GM23338 (cell line): ENCODE measurements at regions not wholly inside any gene's neighbourhood (a gene's known extent, or its start where the extent isn't known, plus 50 kb on each side); places are given as distances from the start of the nearest gene placed in this dataset.

Source experiments
- ATAC-seq: fragments of 200-7000 bp; cut with Tn5 transposase; 3 replicates; pipeline ENCODE4 v1.9.1; 2020
- DNase-seq: peaks from one replicate; pipeline ENCODE4 v3.0.0-alpha.2; 2015; ENCODE audit warnings: low spot score
- H2AFZ ChIP-seq: fragments of 200-600 bp; sonication (generic); 2 replicates; pipeline ENCODE4 v1.8.0; 2016; ENCODE audit warnings: antibody characterized with exemption, mild to moderate bottlenecking, moderate library complexity
- H3F3A ChIP-seq: fragments of 200-600 bp; sonication (generic); replicated peaks from 2 replicates; pipeline ENCODE4 v1.8.0; 2017; ENCODE audit warnings: antibody characterized with exemption, mixed run types, low read depth
- H3K27ac ChIP-seq: fragments of 200-600 bp; sonication (generic); 2 replicates; pipeline ENCODE4 v1.6.1; 2016; ENCODE audit warnings: low read depth
- H3K27me3 ChIP-seq: fragments of 200-600 bp; sonication (generic); 2 replicates; pipeline ENCODE4 v1.8.0; 2016; ENCODE audit warnings: mild to moderate bottlenecking, mixed run types, moderate library complexity; ENCODE audit not compliant: insufficient read depth
- H3K36me3 ChIP-seq: fragments of 200-600 bp; sonication (generic); 2 replicates; pipeline ENCODE4 v1.8.0; 2016; ENCODE audit warnings: mild to moderate bottlenecking; ENCODE audit not compliant: insufficient read depth
- H3K4me1 ChIP-seq: fragments of 200-600 bp; sonication (generic); 2 replicates; pipeline ENCODE4 v1.8.0; 2016; ENCODE audit warnings: mild to moderate bottlenecking, moderate library complexity; ENCODE audit not compliant: insufficient read depth
- H3K4me2 ChIP-seq: fragments of 200-600 bp; sonication (generic); 2 replicates; pipeline ENCODE4 v1.7.1; 2017; ENCODE audit warnings: mixed run types
- H3K4me3 ChIP-seq: fragments of 200-600 bp; sonication (generic); 2 replicates; pipeline ENCODE4 v1.6.1; 2016; ENCODE audit warnings: mixed run types
- H3K79me2 ChIP-seq: fragments of 200-600 bp; sonication (generic); replicated peaks from 2 replicates; pipeline ENCODE4 v1.8.0; 2017; ENCODE audit warnings: mild to moderate bottlenecking; ENCODE audit not compliant: insufficient read depth
- H3K9me2 ChIP-seq: fragments of 200-600 bp; sonication (generic); 2 replicates; pipeline ENCODE4 v1.8.0; 2017; ENCODE audit not compliant: insufficient read depth
- H4K20me1 ChIP-seq: fragments of 200-600 bp; sonication (generic); replicated peaks from 2 replicates; pipeline ENCODE4 v1.8.0; 2017; ENCODE audit warnings: mild to moderate bottlenecking; ENCODE audit not compliant: insufficient read depth
- H3K27ac Mint-ChIP-seq: 2 replicates; pipeline ENCODE4 v1.8.0; 2020; ENCODE audit warnings: inconsistent platforms, mild to moderate bottlenecking, moderate library complexity, mixed read lengths
- H3K27me3 Mint-ChIP-seq: 3 replicates; pipeline ENCODE4 v1.8.0; 2022; ENCODE audit warnings: low read depth, mild to moderate bottlenecking, moderate library complexity, mixed read lengths, inconsistent platforms; ENCODE audit not compliant: insufficient read depth, poor library complexity
- H3K36me3 Mint-ChIP-seq: 3 replicates; pipeline ENCODE4 v1.8.0; 2021; ENCODE audit warnings: low read depth, mild to moderate bottlenecking, inconsistent platforms, moderate library complexity, mixed read lengths
- H3K4me1 Mint-ChIP-seq: 3 replicates; pipeline ENCODE4 v1.8.0; 2020; ENCODE audit warnings: mild to moderate bottlenecking, inconsistent platforms, mixed read lengths
- H3K4me3 Mint-ChIP-seq: 3 replicates; pipeline ENCODE4 v1.8.0; 2021; ENCODE audit warnings: moderate library complexity, mild to moderate bottlenecking, inconsistent platforms, mixed read lengths
- H3K9me3 Mint-ChIP-seq: 3 replicates; pipeline ENCODE4 v1.8.0; 2020; ENCODE audit warnings: moderate library complexity, mild to moderate bottlenecking, inconsistent platforms, mixed read lengths
- CREB1 ChIP-seq: fragments of 250-450 bp; sonication (Bioruptor Pico); IDR thresholded peaks from 2 replicates; pipeline ENCODE4 v1.5.0; 2020; ENCODE audit warnings: low read depth, mild to moderate bottlenecking, moderate library complexity
- EZH2 ChIP-seq: fragments of 200-600 bp; sonication (generic); IDR thresholded peaks from one replicate; pipeline ENCODE4 v1.8.0; 2017; ENCODE audit warnings: antibody characterized with exemption, mild to moderate bottlenecking, low read depth; ENCODE audit not compliant: unreplicated experiment
- EZH2phosphoT487 ChIP-seq: fragments of 200-600 bp; sonication (generic); IDR thresholded peaks from one replicate; pipeline ENCODE4 v1.8.1; 2018; ENCODE audit warnings: antibody characterized with exemption; ENCODE audit not compliant: unreplicated experiment
- JUNB ChIP-seq: IDR thresholded peaks from one replicate; pipeline ENCODE4 v1.6.1; 2016; ENCODE audit warnings: antibody characterized with exemption; ENCODE audit not compliant: unreplicated experiment
- NANOG ChIP-seq: IDR thresholded peaks from 2 replicates; pipeline ENCODE4 v1.6.1; 2016; ENCODE audit warnings: antibody characterized with exemption, borderline replicate concordance
- POLR2AphosphoS5 ChIP-seq: IDR thresholded peaks from 2 replicates; pipeline ENCODE4 v1.6.1; 2016; ENCODE audit warnings: antibody characterized with exemption, low read depth
- STAT1 ChIP-seq: IDR thresholded peaks from one replicate; pipeline ENCODE4 v1.6.1; 2016; ENCODE audit warnings: antibody characterized with exemption; ENCODE audit not compliant: unreplicated experiment
- TF ChIP-seq, protein P1 (sequence below), 2 experiments: fragments of 200-600 bp in 1 of 2; sonication (generic) in 1 of 2; conservative IDR thresholded peaks; 2 replicates each; pipeline versions ENCODE4 v1.5.1 to v1.6.1; 2016 to 2017; ENCODE audit warnings: antibody characterized with exemption in 2 of 2, low read depth in 2 of 2, mild to moderate bottlenecking in 2 of 2, moderate library complexity in 1 of 2
- TF ChIP-seq, protein P2 (sequence below): IDR thresholded peaks from one replicate; pipeline ENCODE4 v1.6.1; 2018; ENCODE audit warnings: antibody characterized with exemption; ENCODE audit not compliant: unreplicated experiment
- TF ChIP-seq, protein P3 (sequence below): IDR thresholded peaks from 2 replicates; pipeline ENCODE4 v1.6.1; 2016; ENCODE audit warnings: antibody characterized with exemption

DNA sequence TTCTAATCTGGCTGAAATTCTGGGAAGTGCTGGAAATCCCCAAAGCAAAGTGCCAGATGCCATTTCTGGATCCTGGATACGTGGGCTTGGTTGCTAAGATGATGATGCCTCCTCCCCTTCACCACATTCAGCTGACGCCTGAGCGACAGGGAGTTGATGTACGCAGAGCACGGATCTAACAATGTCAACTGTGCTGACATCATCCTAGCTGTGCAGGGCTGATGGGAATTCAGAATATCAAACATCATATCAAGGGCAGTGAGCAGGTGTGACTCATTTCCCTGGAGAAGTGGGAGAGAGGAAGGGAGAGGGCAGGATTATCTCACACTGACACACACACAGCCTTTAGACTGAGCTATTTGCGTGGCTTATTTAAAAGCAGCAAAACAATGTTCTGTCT lies 92.6 kb upstream of the ZBTB20 start:
- H3K9me3 Mint-ChIP-seq: peaks cover 4% of the 10 kb centered on the region; the same call in 1 of the 3 replicates
- H3K27ac Mint-ChIP-seq: no peak overlapping the region
- TF ChIP-seq, protein P1, sequence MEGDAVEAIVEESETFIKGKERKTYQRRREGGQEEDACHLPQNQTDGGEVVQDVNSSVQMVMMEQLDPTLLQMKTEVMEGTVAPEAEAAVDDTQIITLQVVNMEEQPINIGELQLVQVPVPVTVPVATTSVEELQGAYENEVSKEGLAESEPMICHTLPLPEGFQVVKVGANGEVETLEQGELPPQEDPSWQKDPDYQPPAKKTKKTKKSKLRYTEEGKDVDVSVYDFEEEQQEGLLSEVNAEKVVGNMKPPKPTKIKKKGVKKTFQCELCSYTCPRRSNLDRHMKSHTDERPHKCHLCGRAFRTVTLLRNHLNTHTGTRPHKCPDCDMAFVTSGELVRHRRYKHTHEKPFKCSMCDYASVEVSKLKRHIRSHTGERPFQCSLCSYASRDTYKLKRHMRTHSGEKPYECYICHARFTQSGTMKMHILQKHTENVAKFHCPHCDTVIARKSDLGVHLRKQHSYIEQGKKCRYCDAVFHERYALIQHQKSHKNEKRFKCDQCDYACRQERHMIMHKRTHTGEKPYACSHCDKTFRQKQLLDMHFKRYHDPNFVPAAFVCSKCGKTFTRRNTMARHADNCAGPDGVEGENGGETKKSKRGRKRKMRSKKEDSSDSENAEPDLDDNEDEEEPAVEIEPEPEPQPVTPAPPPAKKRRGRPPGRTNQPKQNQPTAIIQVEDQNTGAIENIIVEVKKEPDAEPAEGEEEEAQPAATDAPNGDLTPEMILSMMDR (conservative IDR thresholded peaks at IDR 0.05; ENCODE audit: low read depth in 2 of 2): no peak
- TF ChIP-seq JUNB (no peak), NANOG (no peak), EZH2phosphoT487 (no peak)
- no peaks in the 10 kb centered on the region for H3K4me1 ChIP-seq
- no peak overlapping the region for H2AFZ ChIP-seq
- no peak overlapping the region for H3K4me2 ChIP-seq
- DNase-seq: no peak
- H3F3A ChIP-seq: no peaks in the 10 kb centered on the region
- no peak overlapping the region for H3K27ac ChIP-seq
- no peak for ATAC-seq
- H3K9me2 ChIP-seq: no peaks in the 10 kb centered on the region
- no peaks in the 10 kb centered on the region for H3K4me1 Mint-ChIP-seq
- no peak overlapping the region for H3K4me3 ChIP-seq
- H3K36me3 Mint-ChIP-seq: no peaks in the 10 kb centered on the region
- no peaks in the 10 kb centered on the region for H3K79me2 ChIP-seq
- H3K36me3 ChIP-seq: no peaks in the 10 kb centered on the region
- H3K4me3 Mint-ChIP-seq: no peak overlapping the region
- H4K20me1 ChIP-seq: no peaks in the 10 kb centered on the region
- H3K27me3 Mint-ChIP-seq: peaks cover 4% of the 10 kb centered on the region
- H3K27me3 ChIP-seq: no peaks in the 10 kb centered on the region

DNA sequence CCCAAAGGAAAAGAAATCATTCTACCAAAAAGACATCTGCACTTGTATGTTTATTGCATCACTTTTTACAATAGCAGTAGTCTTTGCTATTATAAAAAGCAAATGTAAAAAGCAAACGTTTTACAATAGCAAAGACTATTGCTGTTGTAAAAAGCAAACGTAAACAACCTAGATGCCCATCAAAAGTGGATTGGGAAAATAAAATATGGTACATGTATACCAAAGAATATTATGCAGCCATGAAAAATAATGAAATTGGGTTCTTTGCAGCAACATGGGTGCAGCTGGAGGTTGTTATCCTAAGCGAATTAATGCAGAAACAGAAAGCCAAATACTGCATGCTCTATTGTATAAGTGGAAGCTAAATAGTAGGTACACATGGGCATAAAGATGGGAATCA lies 97.3 kb upstream of the ZBTB20 start:
- Mint-ChIP-seq H3K27ac (no peak overlapping the region), H3K9me3 (peaks cover 4% of the 10 kb centered on the region; the same call in 1 of the 3 replicates), H3K4me3 (no peak overlapping the region), H3K27me3 (no peaks in the 10 kb centered on the region), H3K4me1 (peaks cover 3% of the 10 kb centered on the region; the same call in 1 of the 3 replicates), H3K36me3 (no peaks in the 10 kb centered on the region)
- H3K4me1 ChIP-seq: no peaks in the 10 kb centered on the region
- no peak overlapping the region for H2AFZ ChIP-seq
- H3K27me3 ChIP-seq: no peaks in the 10 kb centered on the region
- DNase-seq (no peak), ATAC-seq (no peak)
- no peaks in the 10 kb centered on the region for H3K79me2 ChIP-seq
- H3K36me3 ChIP-seq: no peaks in the 10 kb centered on the region
- H3K9me2 ChIP-seq: no peaks in the 10 kb centered on the region
- H4K20me1 ChIP-seq: no peaks in the 10 kb centered on the region
- no peak overlapping the region for H3K4me3 ChIP-seq
- H3K4me2 ChIP-seq: no peak overlapping the region
- H3K27ac ChIP-seq: no peak overlapping the region
- H3F3A ChIP-seq: no peaks in the 10 kb centered on the region
- TF ChIP-seq, protein P2, sequence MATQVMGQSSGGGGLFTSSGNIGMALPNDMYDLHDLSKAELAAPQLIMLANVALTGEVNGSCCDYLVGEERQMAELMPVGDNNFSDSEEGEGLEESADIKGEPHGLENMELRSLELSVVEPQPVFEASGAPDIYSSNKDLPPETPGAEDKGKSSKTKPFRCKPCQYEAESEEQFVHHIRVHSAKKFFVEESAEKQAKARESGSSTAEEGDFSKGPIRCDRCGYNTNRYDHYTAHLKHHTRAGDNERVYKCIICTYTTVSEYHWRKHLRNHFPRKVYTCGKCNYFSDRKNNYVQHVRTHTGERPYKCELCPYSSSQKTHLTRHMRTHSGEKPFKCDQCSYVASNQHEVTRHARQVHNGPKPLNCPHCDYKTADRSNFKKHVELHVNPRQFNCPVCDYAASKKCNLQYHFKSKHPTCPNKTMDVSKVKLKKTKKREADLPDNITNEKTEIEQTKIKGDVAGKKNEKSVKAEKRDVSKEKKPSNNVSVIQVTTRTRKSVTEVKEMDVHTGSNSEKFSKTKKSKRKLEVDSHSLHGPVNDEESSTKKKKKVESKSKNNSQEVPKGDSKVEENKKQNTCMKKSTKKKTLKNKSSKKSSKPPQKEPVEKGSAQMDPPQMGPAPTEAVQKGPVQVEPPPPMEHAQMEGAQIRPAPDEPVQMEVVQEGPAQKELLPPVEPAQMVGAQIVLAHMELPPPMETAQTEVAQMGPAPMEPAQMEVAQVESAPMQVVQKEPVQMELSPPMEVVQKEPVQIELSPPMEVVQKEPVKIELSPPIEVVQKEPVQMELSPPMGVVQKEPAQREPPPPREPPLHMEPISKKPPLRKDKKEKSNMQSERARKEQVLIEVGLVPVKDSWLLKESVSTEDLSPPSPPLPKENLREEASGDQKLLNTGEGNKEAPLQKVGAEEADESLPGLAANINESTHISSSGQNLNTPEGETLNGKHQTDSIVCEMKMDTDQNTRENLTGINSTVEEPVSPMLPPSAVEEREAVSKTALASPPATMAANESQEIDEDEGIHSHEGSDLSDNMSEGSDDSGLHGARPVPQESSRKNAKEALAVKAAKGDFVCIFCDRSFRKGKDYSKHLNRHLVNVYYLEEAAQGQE: no peak
- TF ChIP-seq STAT1 (no peak), POLR2AphosphoS5 (no peak), EZH2 (no peak), CREB1 (CRISPR knock-in tag) (no peak)
- TF ChIP-seq, protein P1 (conservative IDR thresholded peaks at IDR 0.05; ENCODE audit: low read depth in 2 of 2): no peak
- TF ChIP-seq, protein P3, sequence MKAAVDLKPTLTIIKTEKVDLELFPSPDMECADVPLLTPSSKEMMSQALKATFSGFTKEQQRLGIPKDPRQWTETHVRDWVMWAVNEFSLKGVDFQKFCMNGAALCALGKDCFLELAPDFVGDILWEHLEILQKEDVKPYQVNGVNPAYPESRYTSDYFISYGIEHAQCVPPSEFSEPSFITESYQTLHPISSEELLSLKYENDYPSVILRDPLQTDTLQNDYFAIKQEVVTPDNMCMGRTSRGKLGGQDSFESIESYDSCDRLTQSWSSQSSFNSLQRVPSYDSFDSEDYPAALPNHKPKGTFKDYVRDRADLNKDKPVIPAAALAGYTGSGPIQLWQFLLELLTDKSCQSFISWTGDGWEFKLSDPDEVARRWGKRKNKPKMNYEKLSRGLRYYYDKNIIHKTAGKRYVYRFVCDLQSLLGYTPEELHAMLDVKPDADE: no peak
